HG03565 (cell line): ENCODE measurements at regions not wholly inside any gene's neighbourhood (a gene's known extent, or its start where the extent isn't known, plus 50 kb on each side); places are given as distances from the start of the nearest gene placed in this dataset.
"Not testable (repeated sequence)": the region's sequence is repeated elsewhere in the genome, so short reads cannot be mapped to it uniquely, and the experiment has no call there.

ENCODE experiments used
- ATAC-seq: cut with Tn5 transposase; IDR thresholded peaks from one replicate; pipeline ENCODE4 v1.9.1; 2021; ENCODE audit warnings: mild to moderate bottlenecking, moderate library complexity; ENCODE audit not compliant: unreplicated experiment

DNA sequence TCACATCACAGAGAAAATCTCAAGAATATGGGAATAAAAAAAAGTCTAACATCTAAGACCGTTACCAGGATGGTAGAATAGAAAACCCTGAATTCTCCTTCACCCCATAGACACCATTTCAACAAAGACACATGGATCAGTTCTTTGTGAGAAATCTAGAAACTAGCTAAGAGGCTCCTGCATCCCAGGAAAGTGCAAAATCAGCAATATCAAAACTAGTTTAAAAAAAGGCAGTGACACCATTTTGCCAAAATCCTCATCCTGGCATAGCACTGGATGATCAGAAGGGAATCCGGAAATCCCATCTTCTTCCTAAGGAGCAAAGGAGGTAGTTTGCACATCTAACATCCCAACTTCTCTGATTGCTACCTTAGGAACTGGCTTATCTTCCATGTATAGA, 88.9 kb upstream of the MAGEE2 start:
- no peak for ATAC-seq

DNA sequence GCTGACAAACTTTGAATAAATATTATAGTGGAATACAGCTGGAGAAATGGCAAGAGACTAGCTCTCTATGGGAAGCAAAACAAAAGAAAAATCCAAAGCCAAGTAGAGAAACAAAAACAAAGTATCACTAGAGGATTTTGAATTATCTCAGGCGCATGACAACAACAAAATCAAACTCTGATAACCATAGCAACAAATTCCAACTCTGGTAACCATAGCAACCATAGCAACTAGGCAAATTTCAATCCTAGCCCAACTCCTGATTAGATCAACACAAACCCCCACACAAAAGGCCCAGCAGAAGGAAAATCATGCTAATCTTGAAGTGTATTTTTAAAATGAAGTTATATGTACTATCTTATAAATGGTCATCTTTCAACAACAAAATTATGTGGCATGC, 98.4 kb upstream of the MAGEE2 start:
- ATAC-seq, result no peak

- ATAC-seq, result no peak
Measured at GRCh38 chrX:75887833-75888232, 102.8 kb upstream of the MAGEE2 start.

DNA sequence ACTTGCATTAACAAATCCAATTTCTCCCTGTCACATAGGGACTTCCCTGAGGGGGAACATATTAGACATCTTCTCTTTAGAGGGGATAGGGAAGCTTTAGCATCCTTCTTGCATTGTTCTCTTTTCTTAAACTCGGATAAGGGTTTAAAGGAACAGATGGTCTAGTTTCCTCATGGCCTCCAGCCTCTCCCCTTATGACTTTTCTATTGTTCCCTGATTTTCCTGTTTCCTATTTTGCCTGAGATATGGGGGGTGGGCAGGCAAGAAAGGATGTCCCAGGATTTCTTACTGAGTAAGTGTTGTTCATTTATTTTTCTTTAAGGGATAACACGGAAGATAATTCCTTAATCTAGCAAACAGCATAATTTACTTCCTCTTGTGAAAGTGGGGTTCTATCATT, 107.7 kb upstream of the MAGEE2 start:
- no peak for ATAC-seq

DNA sequence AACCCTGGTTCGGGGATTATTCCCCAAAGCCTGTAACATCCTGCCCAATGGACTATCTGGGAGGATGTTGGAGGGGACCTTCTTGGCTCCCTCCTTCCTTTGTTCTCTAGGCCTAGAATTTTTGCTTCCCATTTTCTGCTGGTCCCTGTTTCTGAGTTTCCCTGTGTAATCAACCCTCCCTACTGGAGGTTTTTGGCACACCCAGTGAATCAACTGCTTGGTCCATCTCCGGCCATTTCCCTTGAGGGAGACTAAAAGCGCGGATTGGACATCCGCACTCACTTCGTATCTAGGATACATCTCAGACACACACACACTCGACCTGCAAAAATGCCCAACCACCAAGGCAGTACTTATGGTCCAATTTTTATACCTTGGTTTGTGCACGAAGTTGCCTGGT, 108.2 kb upstream of the MAGEE2 start:
- no peak for ATAC-seq

DNA sequence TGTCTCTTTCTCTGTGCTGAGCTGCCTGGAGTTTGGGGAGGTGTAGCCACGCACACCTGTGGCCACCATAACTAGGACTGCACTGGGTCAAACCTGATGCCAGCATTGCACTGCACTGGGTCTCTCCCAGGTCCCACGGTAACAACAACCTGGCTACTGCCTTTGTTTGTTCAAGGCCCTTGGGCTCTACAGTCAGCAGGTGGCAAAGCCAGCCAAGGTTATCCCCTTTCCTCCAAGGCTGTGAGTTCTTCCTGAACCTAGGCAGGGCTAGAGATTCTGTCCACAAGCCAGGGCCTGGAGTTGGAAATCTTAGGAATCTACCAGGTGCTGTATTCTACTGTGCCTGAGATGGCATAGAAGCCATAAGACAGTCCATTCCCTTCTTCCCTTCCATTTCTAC, 126.7 kb upstream of the MAGEE2 start:
- ATAC-seq, result no peak

DNA sequence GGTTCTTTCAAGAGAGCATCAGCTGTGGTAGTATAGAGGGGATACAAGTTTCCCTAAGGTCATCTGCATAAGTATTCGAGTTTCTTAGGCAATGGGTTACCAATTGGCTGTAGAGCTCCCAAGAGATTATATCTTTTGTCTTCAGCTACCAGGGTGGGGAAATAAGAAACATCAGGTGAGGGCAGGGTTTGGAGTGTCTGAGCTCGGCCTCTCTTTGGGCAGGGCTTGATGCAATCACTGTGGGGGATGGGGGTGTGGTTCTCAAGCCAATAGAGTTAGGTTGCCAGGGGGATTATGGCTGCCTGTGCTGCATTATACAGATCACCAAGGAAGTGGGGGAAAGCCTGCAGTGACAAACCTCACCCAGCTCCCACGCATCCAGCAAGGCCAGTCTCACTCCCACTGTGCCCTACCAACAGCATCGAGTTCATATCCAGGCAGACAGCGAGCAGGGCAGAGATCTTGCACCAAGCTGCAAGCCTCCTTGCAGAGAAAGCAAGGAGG, 172.1 kb upstream of the MAGEE2 start:
- ATAC-seq, result no peak

- ATAC-seq, result not testable (repeated sequence)
Measured at GRCh38 chrX:75961321-75961720, 176.3 kb upstream of the MAGEE2 start.

- no peak for ATAC-seq
Measured at GRCh38 chrX:75963774-75964173, 178.7 kb upstream of the MAGEE2 start.

- ATAC-seq, result no peak
Measured at GRCh38 chrX:75968293-75968692, 183.2 kb upstream of the MAGEE2 start.

DNA sequence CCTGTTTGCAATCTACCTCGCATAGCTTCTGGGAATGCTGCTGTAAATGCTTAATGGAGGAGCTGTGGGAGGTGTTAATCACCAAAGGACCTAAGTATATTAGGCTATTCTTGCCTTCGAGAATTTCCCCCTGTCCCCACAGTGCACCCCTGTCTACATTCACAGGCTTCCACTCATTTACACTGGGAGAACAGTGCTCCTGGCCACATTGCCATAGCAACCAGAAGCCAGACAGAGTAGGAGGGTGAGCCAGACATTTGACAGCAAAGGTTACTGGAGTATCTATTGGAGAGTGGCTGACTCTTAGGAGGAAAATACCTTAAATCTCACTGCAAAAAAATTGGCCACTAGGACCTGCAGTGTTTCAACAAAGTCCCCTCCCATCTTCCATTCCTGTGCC, 185.9 kb upstream of the PBDC1 start:
- no peak for ATAC-seq

- peak; percentile 87 for ATAC-seq
Measured at GRCh38 chrX:75989806-75990590, 182.9 kb upstream of the PBDC1 start.

GRCh38 chrX:75997692-75998091, 175.2 kb upstream of the PBDC1 start:
- no peak for ATAC-seq

DNA sequence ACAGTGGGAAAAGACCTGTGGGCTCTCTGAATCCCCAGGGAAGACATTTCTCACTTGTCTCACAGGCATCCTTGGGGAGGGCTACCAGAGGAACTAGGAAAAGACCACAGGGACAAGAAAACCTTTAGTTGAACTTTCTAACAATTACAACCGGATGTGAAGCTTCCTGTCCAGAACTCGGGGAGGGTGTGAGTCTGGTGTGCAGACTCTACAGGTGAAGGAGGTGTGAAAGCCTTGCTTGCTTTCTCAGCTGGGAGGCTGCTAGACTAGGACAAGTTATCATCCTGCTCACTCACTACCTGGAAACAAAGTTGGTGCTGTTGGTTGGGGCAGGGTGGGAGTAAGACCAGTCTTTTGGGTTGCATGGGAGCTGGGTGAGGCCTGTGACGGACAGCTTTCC, 158.5 kb upstream of the PBDC1 start:
- ATAC-seq, result no peak

DNA sequence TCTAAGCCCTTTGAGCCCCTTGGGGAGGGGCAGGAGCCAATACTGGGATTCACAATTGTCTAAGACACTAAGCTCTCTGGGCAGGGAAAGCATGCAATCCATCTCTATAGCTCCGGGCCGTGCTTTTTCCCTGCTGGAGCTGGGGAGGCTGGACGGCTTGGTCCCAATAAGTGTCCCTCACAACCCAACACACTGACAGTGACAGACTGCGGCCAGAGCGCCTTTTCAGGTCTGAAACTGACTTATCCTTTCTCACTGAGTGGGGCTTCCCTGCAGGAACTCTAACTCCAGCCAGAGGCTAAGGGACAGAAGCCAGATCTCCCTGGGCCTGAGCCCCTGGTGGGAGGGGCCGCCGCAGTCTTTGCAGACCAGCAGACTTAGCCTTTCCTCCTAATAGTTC, 146.6 kb upstream of the PBDC1 start:
- no peak for ATAC-seq

- ATAC-seq, result no peak
Measured at GRCh38 chrX:76026751-76027150, 146.1 kb upstream of the PBDC1 start.

DNA sequence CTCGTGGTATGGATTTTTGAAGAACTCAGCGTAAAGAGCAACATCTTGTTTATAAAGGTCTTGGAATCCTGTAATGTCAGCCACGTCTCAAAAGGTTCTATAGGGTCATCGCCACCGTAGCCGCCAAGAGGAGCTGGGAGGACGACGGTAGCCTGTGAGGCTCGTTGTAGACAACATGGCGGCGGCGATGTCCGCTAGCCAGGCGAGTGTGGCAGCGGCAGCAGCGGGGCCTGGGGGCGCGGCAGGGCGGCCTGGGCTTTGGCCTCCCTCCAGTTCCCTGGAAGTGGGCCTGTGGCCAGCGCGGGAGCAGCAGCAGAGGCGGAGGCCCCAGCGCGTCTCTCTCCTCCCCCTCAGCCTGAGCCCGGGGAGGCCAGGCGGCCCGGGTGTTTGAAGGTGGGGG, 143.5 kb upstream of the PBDC1 start:
- no peak for ATAC-seq

- peak; percentile 51 for ATAC-seq
Measured at GRCh38 chrX:76064825-76065224, 108.0 kb upstream of the PBDC1 start.

- no peak for ATAC-seq
Measured at GRCh38 chrX:76076124-76076523, 96.7 kb upstream of the PBDC1 start.

GRCh38 chrX:76109654-76110053, 63.2 kb upstream of the PBDC1 start:
- ATAC-seq, result no peak
